GM04503 (cell line): ENCODE measurements at regions not wholly inside any gene's neighbourhood (a gene's known extent, or its start where the extent isn't known, plus 50 kb on each side); places are given as distances from the start of the nearest gene placed in this dataset.
"Not testable (repeated sequence)": the region's sequence is repeated elsewhere in the genome, so short reads cannot be mapped to it uniquely, and the experiment has no call there.

Experiments
- DNase-seq: peaks from one replicate; pipeline ENCODE4 v3.0.0-alpha.2; 2012; ENCODE audit warnings: low read depth

DNA sequence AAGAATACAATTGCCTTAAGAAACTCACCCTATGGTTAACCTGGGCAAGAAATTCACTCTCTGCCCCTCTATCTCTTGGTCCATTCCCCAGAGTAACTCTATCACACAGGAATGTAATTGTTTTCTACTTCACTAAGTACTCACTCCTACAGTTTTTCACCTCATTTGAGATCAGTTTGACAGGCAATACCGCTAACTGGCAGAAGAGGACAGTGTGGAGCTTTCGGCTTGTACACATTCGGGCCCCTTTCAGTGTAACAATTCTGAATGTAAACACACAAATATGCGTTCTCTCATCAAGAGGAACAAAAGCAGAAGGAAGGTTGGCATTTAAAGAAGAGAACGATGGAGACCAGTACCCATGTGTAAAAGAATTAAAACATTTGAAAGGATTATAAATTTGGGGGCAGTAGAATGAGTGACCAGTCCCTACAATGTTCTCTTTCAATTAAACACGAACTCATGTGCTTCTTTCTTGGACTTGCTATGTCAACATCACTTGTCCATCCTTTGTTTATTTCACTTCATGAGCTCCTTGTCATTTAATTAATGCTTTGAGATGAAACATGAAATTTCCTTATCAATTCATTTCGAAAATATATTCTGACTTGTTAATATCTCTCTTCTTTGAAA lies 188.5 kb upstream of the GRAMD2B start:
- no peak for DNase-seq

DNA sequence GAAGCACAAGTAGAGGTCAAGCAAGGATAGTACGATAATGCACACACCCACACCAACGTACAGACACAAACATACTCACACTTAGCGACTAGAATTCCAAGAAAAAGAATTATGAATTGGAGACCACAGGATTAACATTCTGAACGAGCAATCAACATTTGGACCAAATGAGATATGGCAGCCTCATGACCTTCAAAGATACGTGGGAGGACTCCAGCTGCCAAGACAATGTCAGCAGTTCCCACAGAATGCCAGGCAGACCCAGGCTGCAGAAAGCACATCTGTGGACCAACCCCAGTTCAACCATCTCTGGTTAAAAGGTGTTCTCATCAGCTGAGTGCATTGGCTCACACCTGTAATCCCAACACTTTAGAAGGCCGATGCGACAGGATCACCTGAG lies 187.6 kb upstream of the GRAMD2B start:
- DNase-seq = no peak

DNA sequence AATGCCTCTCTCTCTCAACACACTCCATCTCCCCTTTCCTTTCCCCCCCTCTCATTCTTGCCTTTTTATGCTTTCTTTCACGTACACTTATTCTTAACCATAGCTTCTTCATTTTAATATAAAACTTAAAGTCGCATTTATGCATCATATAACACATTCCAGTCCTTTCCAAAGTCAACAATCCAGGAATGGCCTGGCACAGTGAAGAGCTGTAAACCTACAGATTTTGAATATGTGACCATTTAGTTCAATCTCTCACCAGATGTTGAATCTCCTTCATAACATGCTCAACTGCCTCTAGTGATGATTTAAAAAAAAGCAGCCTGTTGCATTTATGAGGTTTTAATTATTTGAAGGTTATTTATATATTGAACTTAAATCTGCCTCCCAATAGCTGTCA lies 186.2 kb upstream of the GRAMD2B start:
- DNase-seq = no peak

DNA sequence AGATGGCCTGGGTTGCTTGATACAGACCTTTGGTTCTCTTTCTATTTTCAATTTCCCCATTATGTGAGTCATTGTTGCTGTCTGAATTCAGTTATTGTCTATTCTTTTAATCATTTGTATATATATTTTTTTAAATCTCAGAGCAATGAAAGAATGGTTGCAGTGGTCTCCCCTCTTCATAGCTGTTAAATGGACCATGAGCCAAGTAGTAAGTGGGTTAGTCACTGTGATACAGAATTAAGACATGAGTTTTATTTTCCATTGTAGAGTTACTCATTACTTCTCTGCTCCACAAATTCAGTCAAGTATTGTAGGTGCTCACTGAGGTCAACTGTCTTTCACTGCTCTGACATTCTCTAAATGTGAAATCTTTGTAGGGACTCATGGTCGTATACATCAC lies 174.6 kb upstream of the GRAMD2B start:
- DNase-seq = no peak

DNA sequence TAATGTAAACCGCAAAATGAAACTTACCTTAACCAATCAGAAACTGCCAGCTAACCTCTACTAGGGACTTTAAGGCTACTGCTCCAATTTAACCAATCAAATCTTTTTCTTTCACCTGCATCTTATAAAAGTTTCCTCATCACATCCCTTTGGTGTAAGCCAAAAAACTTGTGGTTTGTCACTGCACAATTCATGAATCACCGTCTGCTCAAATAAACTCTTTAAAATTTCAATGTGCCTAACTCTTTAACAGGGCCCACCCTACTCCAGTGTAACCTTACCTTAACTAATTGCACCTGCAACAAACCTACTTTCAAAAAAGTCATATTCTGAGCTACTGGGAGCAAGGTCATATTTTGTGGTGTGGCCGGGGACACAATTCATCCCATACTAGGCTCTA lies 172.2 kb upstream of the GRAMD2B start:
- DNase-seq = no peak

DNA sequence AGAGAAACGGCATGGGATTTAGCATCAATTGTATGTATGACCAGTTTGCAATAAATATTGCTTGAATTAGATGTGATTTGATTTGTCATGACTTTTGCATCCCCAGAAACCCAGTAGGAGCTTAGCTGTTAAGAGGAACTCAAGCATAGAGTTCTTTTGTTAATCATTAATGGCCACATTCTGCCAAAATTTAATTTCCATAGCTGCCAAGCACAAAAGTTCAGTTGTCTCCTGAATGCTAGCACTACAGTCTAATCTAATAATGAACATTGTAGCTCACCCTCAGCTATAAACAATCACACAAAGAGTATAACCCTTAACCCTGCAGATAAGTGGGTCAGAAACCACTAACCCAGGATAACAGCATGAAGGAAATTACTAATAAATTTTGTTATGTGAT lies 169.8 kb upstream of the GRAMD2B start:
- DNase-seq = no peak

DNA sequence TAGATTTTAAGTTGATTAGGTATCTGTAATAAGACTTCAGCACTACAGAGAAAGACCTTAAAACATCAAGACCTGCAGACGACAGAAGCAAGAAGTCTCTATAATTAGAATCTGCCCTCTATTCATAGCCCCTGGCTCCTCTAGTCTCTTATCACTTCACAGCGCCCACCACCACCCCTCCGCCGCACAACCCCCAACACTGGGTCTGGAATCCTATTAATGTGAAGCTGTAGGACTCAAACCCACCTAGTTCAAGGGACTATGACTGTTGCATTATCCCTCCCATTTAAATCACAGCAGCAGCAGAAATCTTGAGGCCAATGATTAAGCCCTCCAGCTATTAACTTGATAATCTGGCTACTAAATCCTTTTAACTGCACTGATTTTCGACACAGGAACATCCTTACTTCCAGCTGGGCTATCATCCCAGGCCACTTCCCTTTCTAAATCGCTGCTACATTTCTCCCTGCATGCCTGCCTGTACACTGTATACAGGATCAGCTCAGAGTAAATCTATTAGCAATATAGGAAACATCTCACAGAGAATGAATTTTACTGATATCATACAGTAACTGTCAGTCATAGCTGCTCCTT lies 159.5 kb upstream of the GRAMD2B start:
- DNase-seq = no peak

DNA sequence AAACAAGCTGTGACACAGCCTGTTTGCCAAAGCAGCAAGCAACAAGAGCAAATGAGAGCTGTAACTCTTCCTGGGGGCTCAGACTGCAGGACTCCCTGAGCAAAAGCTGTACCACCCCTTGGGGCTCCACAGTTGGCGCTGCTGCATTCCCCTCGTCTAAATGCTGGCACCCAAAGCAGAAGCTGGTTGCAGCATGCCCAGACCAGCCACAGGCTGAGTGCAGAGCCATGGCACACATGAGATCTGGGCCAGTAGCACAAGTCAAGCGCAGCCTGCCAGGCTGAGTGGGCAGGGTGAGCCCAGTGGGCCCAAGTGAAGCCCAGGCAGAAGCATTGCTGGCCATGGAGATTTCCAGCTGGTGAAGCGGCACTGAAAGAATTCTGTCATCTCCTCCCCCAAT lies 157.3 kb upstream of the GRAMD2B start:
- DNase-seq = no peak

DNA sequence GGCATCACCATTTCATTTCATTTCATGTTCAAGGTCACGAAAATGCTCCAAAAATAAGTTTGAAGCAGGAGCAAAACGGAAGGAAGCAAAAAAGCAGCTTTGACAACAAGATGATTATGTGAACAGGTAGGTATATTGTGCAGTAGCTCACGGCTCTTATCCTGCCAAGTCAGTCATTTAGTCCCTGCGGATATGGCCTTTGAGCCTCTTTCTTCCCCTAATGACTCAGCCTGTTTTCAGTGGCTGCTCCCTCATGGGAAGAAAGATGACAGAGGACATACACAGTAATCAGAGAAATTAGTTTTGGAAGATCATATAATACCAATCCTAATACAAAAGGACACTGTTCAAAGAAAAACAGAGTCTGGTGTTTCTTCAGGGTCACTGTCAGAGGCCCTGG lies 155.8 kb upstream of the GRAMD2B start:
- no peak for DNase-seq

DNA sequence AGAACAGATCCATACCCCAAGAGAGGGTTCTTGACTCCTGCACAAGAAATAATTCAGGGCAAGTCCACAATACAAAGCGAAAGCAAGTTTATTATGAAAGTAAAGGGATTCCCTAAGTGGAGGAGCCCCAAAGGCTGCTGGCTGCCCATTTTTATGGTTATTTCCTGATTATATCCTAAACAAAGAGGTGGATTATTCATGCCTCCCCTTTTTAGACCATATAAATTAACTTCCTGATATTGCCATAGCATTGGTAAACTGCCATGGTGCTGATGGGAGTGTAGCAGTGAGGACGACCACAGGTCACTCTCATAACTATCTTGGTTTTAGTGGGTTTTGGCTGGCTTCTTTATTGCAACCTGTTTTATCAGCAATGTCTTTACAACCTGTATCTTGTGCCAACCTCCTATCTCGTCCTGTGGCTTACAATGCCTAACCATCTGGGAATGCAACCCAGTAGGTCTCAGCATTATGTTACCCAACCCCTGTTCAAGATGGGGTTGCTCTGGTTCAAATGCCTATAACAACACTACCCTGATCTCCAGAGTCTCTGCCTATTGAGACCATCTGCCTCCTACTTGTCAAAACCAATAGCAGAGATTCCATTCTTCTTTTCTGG lies 154.4 kb upstream of the GRAMD2B start:
- no peak for DNase-seq

DNA sequence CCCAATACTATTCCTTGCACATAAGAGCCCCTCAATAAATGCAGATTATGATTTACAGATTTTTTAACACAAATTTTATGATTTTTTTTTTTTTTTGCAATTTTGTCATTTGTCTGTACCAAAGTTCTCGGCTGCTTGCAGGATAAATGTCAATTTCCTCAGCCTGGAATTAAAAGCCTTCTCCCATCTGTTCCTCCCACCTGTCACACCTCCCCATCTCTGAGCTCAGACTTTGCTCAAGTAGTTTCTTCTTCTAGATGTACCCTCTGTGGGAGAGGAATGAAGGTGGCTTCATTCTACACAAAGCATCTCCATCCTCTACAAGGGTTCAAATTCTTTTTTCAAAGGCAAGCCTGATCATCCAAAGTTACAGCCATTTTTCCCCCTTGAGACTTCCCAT lies 153.7 kb upstream of the GRAMD2B start:
- no peak for DNase-seq

DNA sequence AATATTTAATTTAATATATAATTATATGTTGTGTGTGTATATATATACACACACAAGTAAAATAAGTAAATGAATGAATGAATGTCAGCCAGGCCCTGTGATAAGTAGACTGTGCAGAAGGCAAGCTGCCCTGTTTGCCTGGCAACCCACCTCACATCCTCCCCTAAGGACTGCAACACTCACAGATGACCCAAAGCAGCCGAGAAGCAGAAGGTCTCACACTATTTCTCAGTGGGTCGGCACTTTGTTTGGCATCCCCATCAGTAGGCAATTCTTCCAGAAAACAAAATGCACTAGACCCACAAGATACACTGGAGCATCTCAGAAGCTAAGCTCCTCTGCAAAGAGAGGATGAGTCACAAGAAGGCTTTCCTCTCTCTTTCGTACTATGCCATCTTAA lies 152.1 kb upstream of the GRAMD2B start:
- no peak for DNase-seq

DNA sequence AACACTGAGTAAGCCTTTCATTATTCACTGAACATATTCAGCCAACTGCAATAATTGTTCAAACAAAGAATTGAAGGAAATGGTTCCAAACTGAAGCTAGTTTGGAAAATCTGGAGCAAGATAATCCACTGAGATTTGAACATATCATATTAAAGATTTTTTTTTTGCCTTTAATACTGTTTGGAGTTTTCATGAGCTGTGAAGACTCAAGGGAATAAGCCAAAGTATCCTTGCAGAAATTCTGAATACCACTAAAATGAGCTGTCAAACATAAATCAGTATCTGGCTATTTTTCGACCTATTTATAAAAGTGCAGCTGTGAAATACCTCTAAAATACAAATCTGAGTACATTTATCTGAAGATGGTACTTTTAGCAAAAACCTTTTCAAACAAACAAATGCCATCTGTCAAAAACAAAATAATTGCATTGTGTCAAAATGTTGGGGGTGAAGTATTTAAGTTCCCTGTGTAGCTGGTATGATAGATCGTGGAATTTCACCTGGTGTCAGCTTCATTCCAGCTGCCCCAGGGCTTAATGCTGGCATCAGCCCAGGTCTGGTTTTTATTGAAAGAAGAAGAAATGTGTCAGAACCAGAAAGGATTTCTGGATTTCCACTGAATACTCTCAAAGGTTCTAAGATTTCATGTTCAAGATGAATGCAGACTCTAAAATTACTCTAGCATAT lies 149.0 kb upstream of the GRAMD2B start:
- no peak for DNase-seq

DNA sequence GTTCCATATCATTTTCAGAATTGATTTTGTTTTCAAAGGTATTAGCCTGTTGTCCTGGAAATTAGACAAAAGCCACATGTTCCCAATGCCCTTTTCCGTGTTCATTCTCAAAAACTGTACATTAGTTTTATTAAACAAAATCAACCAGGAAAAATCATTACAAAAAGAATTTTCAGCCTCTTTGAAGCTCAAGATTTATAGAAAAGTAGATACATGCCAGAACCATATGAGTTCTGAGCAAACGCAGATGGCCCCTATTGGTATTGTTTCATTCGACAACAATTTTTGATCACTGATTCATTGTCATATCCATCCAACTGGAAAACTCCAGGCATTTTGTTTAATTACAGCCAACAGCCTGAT lies 148.5 kb upstream of the GRAMD2B start:
- DNase-seq = no peak

DNA sequence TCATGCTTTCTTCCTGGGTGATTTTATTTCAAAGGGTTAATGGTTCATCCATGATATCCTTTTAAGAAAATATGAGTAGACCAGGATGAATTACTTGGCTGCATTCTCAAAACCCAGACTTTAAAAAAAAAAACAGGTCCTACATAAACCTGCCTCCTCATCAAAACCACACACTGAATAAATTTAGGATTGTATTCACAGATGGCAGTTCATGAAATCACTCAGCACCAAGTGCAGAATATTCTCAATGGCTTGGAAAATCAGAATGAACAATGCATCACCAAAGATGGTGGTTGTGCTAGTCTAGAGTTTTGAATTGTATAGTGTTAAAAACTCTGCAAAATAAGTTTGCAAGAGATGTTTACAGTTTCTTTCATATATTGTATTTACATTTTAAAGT lies 145.4 kb upstream of the GRAMD2B start:
- DNase-seq = no peak

DNA sequence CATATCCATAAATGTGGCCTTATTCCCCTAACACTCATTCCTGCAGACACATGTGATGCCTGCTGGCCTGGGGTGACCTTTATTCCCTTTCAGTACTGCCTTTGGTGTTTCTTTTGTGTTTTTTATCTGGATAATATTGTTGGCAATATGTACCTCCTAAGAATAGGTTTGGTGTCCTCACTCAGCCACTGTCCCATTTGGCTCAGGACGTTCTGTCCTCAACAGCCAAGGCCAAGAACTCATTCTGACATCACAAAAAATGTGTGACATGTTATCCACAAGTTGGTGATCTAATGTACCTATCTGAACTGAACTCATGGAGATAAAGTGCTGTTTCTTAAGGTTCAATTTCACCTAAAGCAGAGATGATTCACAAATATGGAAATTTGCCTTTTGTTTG lies 142.9 kb upstream of the GRAMD2B start:
- no peak for DNase-seq

DNA sequence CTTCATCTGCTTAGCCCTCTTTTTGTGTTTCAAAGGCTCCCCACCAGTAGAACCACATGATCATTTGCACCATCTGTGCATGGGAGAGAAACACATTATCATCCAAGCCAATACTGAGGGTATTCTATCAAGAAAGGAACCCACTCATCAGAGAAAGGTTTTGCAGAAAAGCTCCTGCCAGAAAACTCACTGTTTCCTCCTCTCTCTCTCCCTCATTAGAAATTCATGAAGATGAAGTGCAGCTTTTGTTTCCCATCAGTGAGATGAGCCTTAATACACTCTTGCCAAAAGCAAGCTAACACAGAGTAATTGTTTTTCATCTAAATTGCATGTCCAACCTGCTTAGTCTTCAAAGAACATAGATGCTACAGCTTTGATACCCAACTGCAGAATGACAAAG lies 142.4 kb upstream of the GRAMD2B start:
- no peak for DNase-seq

DNA sequence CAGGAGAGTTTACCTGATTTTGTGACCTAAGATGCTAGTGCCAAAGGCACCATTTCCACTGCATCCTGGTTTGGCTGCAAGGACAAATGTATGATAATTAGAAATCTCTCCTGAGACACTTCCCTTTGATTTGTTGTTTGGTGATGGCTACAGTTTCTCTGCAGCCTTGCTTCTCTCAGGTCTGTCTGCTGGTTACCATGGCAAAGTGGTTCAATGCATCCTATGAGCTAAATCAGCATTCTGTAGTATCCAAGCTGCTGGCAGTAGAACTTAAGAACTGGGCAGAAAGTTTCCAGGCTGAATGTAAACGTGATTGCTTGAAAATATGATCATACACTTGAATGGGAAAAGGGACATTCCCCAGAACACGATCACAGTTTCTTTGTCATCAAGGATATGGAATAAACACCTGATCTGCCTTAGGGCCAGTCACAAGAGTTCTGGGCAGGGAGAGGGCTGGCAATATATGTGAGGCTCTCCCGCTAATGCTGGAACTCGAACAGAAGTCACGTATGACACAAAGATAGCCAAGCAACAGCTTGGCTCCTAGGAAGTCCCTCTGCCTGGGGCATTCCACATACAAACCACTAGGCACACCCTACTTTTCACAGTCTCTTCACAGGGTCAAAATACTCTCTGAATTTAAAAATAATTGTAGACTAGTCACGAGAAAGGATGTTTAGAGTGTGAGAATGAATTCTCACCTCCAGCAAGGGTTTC lies 138.1 kb upstream of the GRAMD2B start:
- no peak for DNase-seq

DNA sequence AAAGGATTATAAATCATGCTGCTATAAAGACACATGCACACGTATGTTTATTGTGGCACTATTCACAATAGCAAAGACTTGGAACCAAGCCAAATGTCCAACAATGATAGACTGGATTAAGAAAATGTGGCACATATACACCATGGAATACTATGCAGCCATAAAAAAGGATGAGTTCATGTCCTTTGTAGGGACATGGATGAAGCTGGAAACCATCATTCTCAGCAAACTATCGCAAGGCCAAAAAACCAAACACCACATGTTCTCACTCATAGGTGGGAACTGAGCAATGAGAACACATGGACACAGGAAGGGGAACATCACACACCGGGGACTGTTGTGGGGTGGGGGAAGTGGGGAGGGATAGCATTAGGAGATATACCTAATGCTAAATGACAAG lies 127.1 kb upstream of the GRAMD2B start:
- not testable (repeated sequence) for DNase-seq

DNA sequence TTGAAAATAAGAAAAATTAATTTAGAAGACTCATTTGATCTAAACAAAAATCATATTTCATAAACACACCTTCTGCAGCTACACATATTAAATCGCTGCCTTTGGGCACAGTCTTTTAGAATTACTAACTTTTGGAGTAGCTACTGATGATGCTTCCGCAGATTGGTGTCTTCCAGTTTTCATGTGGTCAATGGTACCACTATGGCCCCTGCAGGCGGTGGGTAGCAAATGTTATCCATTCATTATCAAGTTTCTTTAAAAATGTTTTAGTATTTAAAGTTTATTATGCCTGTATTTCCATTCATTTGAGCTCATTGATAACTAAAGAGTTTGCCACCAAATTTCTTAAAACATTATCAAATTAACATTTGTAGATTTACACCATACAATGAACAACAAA lies 122.9 kb upstream of the GRAMD2B start:
- no peak for DNase-seq

DNA sequence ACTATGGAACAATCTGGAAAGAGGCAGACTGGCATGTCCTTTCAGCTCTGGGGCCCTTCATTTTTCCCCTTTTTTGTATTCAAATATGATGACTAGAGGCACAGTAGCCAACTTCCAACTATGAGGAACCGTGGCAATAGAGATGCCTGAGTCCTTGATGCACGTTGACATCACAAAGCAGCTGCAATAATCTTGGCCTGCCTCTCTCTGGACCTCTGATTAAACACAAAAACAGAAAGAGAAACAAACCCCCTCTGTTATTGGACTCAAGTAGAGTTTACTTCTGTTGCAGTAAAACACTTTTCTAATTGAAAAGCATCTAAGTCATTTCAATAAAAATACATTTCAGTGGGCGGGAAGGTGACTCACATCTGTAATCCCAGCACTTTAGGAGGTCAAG lies 122.2 kb upstream of the GRAMD2B start:
- no peak for DNase-seq

DNA sequence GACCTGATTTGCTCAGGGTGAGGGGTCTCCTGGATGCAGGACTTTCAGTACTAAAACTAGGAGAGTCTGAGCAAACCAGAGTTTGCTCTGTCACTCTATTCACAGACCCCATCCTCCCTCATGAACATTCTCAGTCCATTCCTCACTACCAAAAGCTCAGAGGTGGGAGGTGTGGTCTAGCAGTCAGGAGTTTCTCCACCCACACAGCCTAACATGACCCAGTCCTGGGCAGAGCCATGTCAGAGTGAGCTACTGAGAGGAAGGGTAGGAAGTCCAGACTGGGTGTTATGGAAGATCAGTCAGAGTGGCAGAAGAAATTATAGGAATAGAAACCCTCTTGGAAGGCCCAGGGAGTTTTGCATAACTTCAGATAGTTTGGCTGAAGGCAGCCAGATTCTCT lies 113.3 kb upstream of the GRAMD2B start:
- no peak for DNase-seq

DNA sequence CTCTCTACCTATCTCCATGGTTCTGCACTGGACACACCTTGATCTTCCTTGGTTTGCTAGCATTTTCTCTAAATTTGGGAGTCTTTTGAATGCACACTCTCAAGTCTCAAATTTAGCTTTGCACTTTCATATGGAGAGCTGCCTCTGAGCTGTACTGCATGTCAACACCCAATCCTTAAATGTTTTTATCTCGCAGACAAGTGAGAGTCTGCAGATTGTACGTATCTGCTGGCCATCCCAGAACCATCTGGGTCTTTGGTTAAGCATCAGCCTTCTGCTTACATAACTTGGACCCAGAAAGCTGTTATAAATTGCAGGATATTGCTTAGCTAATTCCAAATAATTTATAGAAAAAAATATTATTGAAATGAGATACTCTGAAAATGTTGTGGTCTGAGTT lies 111.4 kb upstream of the GRAMD2B start:
- DNase-seq = no peak
